ENCODE measurements at regions not wholly inside any gene's neighbourhood (a gene's known extent, or its start where the extent isn't known, plus 50 kb on each side); places are given as distances from the start of the nearest gene placed in this dataset.
"Not testable (repeated sequence)": the region's sequence is repeated elsewhere in the genome, so short reads cannot be mapped to it uniquely, and the experiment has no call there.

GRCh38 chr4:66486068-66486467 lies 815.8 kb upstream of the EPHA5 start:
- no peaks in the 10 kb centered on the region for H3K4me1 ChIP-seq (ENCODE audit: insufficient read depth)
- no peak overlapping the region for H3K9ac ChIP-seq
- H3F3A ChIP-seq (ENCODE audit: insufficient read depth): no peaks in the 10 kb centered on the region
- H3K9me3 ChIP-seq (ENCODE audit: low read depth): no peaks in the 10 kb centered on the region
- H2AFZ ChIP-seq: no peak overlapping the region
- H3K27ac ChIP-seq: no peak overlapping the region
- H3K36me3 ChIP-seq (ENCODE audit: low read depth): no peaks in the 10 kb centered on the region
- H3K4me2 ChIP-seq (ENCODE audit: unreplicated experiment): no peak overlapping the region
- no peaks in the 10 kb centered on the region for H3K79me2 ChIP-seq (ENCODE audit: insufficient read depth)
- no peaks in the 10 kb centered on the region for H3K9me2 ChIP-seq (ENCODE audit: insufficient read depth)
- H3K4me3 ChIP-seq: no peak overlapping the region
- TF ChIP-seq EZH2 (IDR thresholded peaks at IDR 0.05; ENCODE audit: insufficient read depth, poor library complexity, severe bottlenecking) (no peak), EZH2phosphoT487 (IDR thresholded peaks at IDR 0.05; ENCODE audit: insufficient read depth, low read depth) (no peak)
- no peaks in the 10 kb centered on the region for H3K27me3 ChIP-seq (replicated peaks; ENCODE audit: insufficient read depth)
- in situ Hi-C loops (cut with MboI): no loop called here
- no peak for DNase-seq
- no peaks in the 10 kb centered on the region for H4K20me1 ChIP-seq (ENCODE audit: insufficient read depth)
- WGBS, 2 experiments (ENCODE audit: low coverage in 1 of 2, low lambda C conversion rate in 2 of 2, missing lambda C conversion rate in 2 of 2): 22 to 23% methylated on average over 1 of the region's 1 CpG

GRCh38 chr4:66482186-66482585 lies 811.9 kb upstream of the EPHA5 start:
- Histone ChIP-seq H3K27me3 (replicated peaks; ENCODE audit: insufficient read depth) (no peaks in the 10 kb centered on the region), H3F3A (ENCODE audit: insufficient read depth) (no peaks in the 10 kb centered on the region), H3K9me3 (ENCODE audit: low read depth) (no peaks in the 10 kb centered on the region), H3K4me3 (no peak overlapping the region), H4K20me1 (ENCODE audit: insufficient read depth) (no peaks in the 10 kb centered on the region), H3K9me2 (ENCODE audit: insufficient read depth) (no peaks in the 10 kb centered on the region), H3K4me1 (ENCODE audit: insufficient read depth) (no peaks in the 10 kb centered on the region), H3K9ac (no peak overlapping the region), H3K79me2 (ENCODE audit: insufficient read depth) (no peaks in the 10 kb centered on the region), H2AFZ (no peak overlapping the region), H3K27ac (no peak overlapping the region), H3K36me3 (ENCODE audit: low read depth) (no peaks in the 10 kb centered on the region), H3K4me2 (ENCODE audit: unreplicated experiment) (no peak overlapping the region)
- WGBS, 2 experiments (ENCODE audit: low coverage in 1 of 2, low lambda C conversion rate in 2 of 2, missing lambda C conversion rate in 2 of 2): 0 to 6% methylated on average over 1 of the region's 1 CpG
- no peak for DNase-seq
- in situ Hi-C loops (cut with MboI): no loop called here
- TF ChIP-seq EZH2 (IDR thresholded peaks at IDR 0.05; ENCODE audit: insufficient read depth, poor library complexity, severe bottlenecking) (no peak), EZH2phosphoT487 (IDR thresholded peaks at IDR 0.05; ENCODE audit: insufficient read depth, low read depth) (no peak)

GRCh38 chr4:66475596-66475995 lies 805.3 kb upstream of the EPHA5 start:
- no peaks in the 10 kb centered on the region for H3K79me2 ChIP-seq (ENCODE audit: insufficient read depth)
- H3K4me2 ChIP-seq (ENCODE audit: unreplicated experiment): no peak overlapping the region
- no peak overlapping the region for H3K27ac ChIP-seq
- H3K9ac ChIP-seq: no peak overlapping the region
- DNase-seq: no peak
- no peaks in the 10 kb centered on the region for H3K27me3 ChIP-seq (replicated peaks; ENCODE audit: insufficient read depth)
- no peak overlapping the region for H2AFZ ChIP-seq
- no peaks in the 10 kb centered on the region for H3K36me3 ChIP-seq (ENCODE audit: low read depth)
- H3K4me1 ChIP-seq (ENCODE audit: insufficient read depth): no peaks in the 10 kb centered on the region
- TF ChIP-seq EZH2 (IDR thresholded peaks at IDR 0.05; ENCODE audit: insufficient read depth, poor library complexity, severe bottlenecking): no peak
- H3K9me3 ChIP-seq (ENCODE audit: low read depth): no peaks in the 10 kb centered on the region
- no peaks in the 10 kb centered on the region for H4K20me1 ChIP-seq (ENCODE audit: insufficient read depth)
- H3F3A ChIP-seq (ENCODE audit: insufficient read depth): no peaks in the 10 kb centered on the region
- WGBS, 2 experiments (ENCODE audit: low coverage in 1 of 2, low lambda C conversion rate in 2 of 2, missing lambda C conversion rate in 2 of 2): 6 to 13% methylated on average over 3 of the region's 3 CpGs
- in situ Hi-C loops (cut with MboI): no loop called here
- no peaks in the 10 kb centered on the region for H3K9me2 ChIP-seq (ENCODE audit: insufficient read depth)
- no peak overlapping the region for H3K4me3 ChIP-seq

- in situ Hi-C loops (cut with MboI): no loop called here
- H3K4me2 ChIP-seq (ENCODE audit: unreplicated experiment): no peak overlapping the region
- H3K27ac ChIP-seq: no peak overlapping the region
- H2AFZ ChIP-seq: no peak overlapping the region
- H3K9me3 ChIP-seq (ENCODE audit: low read depth): no peaks in the 10 kb centered on the region
- no peaks in the 10 kb centered on the region for H3K79me2 ChIP-seq (ENCODE audit: insufficient read depth)
- H3K9me2 ChIP-seq (ENCODE audit: insufficient read depth): no peaks in the 10 kb centered on the region
- no peaks in the 10 kb centered on the region for H3K36me3 ChIP-seq (ENCODE audit: low read depth)
- no peak overlapping the region for H3K9ac ChIP-seq
- TF ChIP-seq EZH2 (IDR thresholded peaks at IDR 0.05; ENCODE audit: insufficient read depth, poor library complexity, severe bottlenecking) (no peak), EZH2phosphoT487 (IDR thresholded peaks at IDR 0.05; ENCODE audit: insufficient read depth, low read depth) (no peak)
- WGBS, 2 experiments (ENCODE audit: low coverage in 1 of 2, low lambda C conversion rate in 2 of 2, missing lambda C conversion rate in 2 of 2): 20 to 33% methylated on average over 4 of the region's 4 CpGs
- H3F3A ChIP-seq (ENCODE audit: insufficient read depth): no peaks in the 10 kb centered on the region
- H3K4me1 ChIP-seq (ENCODE audit: insufficient read depth): no peaks in the 10 kb centered on the region
- H3K27me3 ChIP-seq (replicated peaks; ENCODE audit: insufficient read depth): no peaks in the 10 kb centered on the region
- no peak overlapping the region for H3K4me3 ChIP-seq
- DNase-seq: no peak
- no peaks in the 10 kb centered on the region for H4K20me1 ChIP-seq (ENCODE audit: insufficient read depth)
Observed at GRCh38 chr4:66465111-66465510, 794.8 kb upstream of the EPHA5 start.

GRCh38 chr4:66462890-66463289 lies 792.6 kb upstream of the EPHA5 start:
- H3K9me2 ChIP-seq (ENCODE audit: insufficient read depth); H4K20me1 ChIP-seq (ENCODE audit: insufficient read depth); H3K79me2 ChIP-seq (ENCODE audit: insufficient read depth); H3F3A ChIP-seq (ENCODE audit: insufficient read depth); DNase-seq; H3K9ac ChIP-seq; H2AFZ ChIP-seq; H3K4me3 ChIP-seq; H3K27ac ChIP-seq; H3K36me3 ChIP-seq (ENCODE audit: low read depth); in situ Hi-C loops (cut with MboI); H3K9me3 ChIP-seq (ENCODE audit: low read depth); H3K27me3 ChIP-seq (replicated peaks; ENCODE audit: insufficient read depth); H3K4me2 ChIP-seq (ENCODE audit: unreplicated experiment); H3K4me1 ChIP-seq (ENCODE audit: insufficient read depth): not testable (repeated sequence)
- WGBS, 2 experiments (ENCODE audit: low coverage in 1 of 2, low lambda C conversion rate in 2 of 2, missing lambda C conversion rate in 2 of 2): 14 to 17% methylated on average over 7 of the region's 7 CpGs

Data from GM23248 (cell line).